CD4-positive, alpha-beta T cell treated with Interleukin-2 at 100 ng/mL for 4 hours (primary cell): ENCODE measurements at regions not wholly inside any gene's neighbourhood (a gene's known extent, or its start where the extent isn't known, plus 50 kb on each side); places are given as distances from the start of the nearest gene placed in this dataset.

Experiments used
- DNase-seq: peaks from one replicate; pipeline ENCODE4 v3.0.0-alpha.2; 2020; ENCODE audit warnings: low spot score

DNA sequence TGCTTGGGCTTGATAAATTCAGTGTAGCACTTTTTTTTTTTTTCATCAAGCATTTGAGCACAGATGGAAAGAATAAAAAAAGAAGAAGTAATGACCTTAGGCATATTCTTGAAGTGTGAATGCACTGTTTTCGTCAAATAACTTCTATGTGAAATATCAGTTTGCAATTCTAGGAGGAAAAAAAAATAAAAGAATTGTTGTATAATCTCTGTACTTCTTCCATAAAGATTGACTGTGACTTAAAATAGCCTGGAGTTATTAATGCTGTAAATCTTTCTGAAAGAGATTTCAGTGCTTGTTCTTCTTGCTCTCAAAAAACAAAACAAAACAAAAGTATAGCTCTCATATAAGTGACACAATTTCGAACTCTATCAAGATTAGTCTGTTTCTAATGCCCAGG is 536.9 kb upstream of the ZNF608 start:
- DNase-seq, result no peak

DNA sequence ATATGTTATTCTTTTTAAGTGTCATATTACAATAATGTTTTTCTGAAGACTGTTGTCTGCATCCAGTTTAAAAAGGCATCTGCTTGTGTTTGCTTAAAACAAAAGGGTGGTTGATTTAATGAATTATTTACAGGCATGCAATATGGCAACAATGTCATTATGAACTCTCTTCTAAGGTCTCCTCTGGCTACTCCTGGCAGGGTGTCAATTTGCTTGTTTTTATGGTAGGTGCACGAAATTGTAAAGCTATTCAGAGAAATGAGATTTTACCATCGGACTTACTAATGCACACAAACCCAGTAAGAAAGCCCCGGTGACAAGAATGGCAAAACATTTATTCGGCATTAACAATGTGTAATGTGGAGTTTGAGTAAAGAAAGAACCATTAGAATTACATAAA is 539.8 kb upstream of the ZNF608 start:
- no peak for DNase-seq

DNA sequence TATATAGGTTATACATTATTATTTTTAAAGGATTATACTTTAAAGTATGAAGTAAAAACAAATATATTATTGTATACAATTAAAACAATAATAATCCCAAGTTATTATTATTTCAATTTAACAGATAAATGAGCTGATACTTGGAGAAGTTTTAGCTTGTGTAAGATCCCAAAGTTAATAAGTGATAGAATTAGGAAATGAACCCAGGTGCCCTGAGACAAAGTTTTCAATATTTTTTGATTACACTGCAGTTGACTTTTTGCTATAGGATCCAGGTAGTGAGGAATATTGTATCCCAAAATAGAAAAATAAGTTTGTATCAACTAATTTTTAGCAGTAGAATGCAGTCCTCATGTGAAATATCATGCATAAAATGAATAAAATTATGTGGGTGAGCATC is 543.2 kb upstream of the ZNF608 start:
- DNase-seq, result no peak

DNA sequence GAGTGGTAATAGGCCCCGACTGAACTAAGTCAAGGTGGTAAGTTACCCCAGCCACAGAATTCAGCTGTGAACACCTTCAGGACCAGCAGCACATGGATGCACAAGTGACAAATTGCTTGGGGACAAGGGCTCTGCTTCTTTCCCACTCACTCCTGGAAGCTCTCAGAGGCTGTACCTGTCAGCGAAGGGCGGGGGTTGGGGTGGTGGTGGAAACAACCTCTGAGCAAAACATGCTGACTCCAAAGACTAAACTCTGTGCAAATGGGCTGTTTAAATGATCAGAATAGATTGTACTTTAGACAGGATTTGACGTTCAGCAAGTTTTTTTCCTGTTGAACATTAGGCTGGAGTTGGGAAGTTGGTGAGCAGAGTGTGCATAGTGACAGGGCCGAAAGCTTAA is 544.5 kb upstream of the ZNF608 start:
- DNase-seq, result no peak

DNA sequence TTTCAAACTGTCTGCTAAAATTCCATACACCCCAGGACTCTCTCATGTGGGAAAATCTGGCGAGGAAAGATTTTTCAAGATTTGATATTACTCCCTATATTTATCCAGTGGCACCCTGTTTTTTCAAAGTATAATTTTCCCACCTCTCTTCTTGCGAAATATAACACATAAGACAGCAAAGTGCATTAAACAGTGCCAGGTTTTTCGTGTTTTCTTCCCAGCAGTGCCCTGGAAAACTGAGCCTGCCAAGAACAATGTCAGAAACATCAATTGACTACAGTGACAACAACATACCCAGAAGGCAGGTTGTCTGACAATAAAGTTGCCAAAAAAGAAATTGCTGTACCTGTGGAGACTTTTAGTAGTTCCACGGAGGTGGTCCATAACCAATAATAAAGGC is 545.0 kb upstream of the ZNF608 start:
- no peak for DNase-seq

DNA sequence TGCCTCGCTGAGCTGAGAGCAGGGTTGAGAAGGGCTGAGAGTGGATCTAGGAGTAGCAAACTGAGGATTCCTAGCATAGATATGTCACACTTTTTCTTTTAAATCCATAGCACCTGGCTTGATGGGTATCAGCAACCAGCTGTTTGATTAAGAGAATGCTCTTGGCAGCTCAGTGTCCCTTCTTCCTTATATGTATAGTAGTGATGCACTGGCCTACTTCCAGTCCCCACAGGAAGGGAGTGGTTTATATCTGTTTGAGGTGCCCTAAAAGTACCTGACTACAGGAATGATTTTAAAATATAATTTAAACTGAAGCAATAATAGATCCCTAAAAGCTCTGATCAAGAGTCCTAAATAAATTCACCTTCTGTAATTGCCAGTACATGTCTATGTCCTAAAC is 546.8 kb upstream of the ZNF608 start:
- no peak for DNase-seq

DNA sequence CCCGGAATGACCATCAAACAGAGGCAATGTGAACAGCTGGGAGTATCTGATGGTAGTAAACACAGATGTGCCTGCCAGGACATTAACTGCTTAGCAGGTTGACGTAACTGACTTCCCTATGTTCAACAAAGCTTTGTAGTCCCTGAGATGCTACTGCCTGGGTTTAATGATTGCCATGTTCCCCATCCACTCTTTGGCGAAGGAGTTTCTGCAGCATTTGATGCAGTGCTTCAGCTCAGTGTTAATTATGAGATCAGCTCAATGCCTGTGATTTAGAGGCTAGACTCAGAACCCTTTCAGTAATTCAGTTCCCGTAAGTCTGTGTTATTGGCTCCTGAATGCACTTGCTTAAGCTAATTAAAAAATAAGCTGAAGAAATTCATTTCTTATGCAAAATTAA is 547.3 kb upstream of the ZNF608 start:
- DNase-seq, result no peak

DNA sequence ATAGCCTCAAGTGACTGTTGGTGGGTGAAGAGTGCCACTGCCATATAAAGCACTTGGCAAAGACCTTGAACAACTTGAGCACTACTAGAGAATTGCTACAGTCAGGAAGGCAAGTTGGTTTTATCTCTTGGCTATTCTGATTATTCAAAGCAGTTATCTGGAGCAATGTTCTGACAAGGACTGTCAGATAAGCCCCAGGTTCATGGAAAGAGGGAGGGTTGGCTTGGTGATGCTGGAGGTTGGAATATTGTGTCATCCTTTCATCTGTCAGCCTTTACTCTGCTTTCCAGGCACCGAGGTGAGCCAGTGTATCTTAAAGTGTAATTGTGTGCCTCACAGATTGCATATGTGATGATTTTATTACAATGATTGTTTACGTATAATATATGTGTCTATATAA is 548.4 kb upstream of the ZNF608 start:
- no peak for DNase-seq

DNA sequence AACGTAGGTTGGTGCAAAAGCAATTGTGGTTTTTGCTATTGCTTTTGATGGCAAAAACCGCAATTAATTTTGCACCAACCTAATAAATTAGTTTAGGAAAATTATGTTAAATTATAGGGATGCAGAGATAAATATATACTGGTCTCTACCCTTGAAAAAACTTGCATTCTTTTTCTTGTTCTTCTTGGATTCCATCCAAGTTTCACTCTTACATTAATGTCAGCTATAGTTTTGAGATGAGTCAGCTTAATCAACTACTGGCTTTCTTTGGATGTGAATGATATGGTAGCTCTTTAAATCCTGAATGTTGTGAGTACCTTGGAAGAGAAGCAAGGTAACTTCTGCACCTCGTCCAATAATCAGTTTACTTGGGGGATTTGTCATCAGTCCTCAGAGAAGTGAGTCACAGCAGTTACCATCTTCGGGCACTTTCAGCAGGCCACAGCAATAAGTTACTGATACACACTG is 549.0 kb upstream of the ZNF608 start:
- DNase-seq, result no peak

DNA sequence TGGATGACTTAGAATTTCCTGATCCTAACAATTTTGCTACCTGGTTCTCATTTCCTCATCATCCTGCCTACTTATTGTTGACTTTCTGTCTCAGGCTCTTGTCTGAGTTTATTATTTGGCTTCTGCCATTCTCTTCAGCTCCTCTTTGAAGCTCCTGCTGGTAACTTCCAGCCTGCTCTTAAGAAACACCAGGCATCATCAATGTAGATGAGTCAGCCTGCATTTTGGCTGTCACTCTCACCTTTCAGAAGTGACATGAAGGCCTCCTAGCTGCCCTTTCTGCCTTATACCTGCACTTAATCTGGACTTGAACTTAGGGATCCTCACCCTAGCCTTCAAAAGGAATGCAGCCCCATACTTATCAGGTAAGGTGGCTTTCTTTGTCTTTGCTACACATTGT is 551.8 kb upstream of the ZNF608 start:
- DNase-seq, result no peak

DNA sequence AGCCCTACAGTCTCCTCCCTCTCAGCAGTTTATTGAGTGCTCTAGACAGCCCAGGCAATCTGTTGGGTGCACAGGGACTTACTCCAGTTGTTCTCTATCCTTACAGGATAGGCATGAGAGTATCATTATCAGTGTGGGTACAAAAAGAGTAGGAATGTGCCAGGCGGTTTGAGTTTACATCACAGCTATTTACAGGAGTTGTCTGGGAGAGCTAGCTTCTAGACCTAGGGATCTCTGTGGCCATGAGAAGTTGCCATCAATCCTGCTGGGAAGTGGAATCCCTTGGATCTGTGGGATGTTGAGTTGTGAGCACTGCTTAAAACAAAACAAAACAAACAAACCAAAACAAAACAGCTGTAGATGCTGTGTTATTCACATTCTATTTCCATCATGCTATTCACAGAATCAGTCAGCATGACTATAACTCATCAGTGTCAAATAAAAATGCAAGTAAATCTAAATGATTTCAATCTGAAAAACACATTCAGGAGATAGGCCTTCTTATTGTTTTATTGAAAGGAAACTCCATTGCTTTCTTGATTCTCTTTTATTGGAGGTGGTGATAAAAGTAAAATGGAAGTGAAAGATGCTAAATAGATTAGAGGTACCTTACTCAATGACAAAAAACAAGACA is 552.4 kb upstream of the ZNF608 start:
- DNase-seq, result no peak

DNA sequence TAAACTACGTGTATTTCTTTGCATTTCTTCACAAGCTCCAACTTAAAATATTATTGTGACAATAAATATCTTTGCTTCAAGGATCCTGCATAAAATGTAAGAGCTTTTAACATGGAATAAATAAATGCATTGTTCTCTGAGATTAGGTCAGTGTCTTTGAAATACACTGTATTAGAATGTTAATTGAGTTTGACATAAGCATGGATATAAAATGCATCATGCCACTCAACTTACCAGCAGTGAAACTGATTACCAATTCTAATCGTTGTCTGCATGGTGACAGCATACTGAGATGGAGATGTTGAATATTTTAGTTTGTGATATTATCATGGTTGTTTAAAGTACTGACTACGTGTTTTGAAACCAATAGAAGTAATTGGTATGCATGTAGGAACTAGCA is 555.3 kb upstream of the ZNF608 start:
- DNase-seq, result no peak

DNA sequence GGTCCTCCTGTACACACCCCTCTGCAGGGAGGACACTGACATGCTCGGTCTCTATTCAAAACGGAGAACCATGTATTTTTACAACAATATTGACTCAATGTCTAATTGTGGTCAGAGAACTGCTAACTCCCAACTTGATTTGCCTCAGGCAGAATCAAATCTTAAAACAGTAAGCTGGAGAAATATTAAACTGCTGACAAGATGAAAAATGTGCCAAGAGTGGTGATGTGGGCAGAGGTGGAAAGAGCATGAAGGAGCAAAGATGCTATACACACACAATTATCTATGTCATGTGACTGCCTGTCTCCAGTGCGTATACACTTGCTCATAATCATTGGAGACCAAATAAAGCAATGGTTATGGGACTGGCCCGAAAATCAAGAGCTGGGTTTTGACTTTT is 556.1 kb upstream of the ZNF608 start:
- no peak for DNase-seq

DNA sequence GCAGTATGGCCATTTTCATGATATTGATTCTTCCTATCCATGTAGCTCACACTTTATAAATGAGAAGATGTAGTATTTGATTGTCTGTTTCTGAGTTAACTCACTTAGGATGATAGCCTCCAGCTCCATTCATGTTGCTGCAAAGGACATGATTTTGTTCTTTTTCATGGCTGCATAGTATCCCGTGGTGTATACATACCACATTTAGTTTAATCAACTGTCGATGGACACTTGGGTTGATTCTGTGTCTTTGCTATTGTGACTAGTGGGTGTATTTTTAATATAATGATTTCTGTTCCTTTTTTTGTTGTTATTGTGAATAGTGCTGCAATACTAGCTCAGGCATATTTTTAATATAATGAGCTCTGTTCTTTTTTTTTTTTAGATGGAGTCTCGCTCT is 560.3 kb upstream of the ZNF608 start:
- no peak for DNase-seq

DNA sequence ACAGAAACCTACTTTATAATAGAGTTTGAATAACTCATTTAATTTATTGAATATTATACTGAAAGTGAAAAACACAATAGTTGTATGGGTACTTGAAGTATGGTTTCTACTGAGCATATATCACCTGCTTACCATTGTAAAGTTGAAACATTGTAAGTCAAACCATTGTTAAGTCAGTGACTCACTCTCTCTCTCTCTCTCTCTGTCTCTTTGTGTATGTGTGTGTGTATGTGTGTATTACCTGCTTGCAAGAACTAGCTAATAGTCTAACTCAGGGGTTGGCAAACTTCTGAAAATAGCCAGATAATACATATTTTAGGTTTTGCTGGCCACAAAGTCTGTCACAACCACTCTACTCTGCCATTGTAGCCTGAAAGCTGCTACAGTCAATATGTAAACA is 564.3 kb upstream of the ZNF608 start:
- DNase-seq, result no peak

DNA sequence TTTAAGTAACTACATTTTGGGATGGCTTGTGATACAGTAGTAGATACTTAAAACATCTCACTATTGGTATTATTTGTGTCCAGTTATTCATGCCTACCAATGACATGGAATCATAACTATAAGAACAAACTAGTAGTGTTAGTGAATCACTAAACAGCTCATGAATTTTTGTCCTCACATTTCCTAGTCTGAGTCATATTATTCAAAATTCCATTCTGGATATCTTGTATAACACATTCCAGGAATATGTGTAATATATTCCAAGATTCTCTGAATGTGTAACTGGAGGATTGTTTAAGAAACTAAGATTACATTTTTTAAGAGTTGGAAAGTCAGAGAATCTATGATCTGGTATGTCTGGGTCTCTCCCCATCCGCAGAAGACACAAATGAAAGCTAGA is 565.3 kb upstream of the ZNF608 start:
- DNase-seq, result no peak

DNA sequence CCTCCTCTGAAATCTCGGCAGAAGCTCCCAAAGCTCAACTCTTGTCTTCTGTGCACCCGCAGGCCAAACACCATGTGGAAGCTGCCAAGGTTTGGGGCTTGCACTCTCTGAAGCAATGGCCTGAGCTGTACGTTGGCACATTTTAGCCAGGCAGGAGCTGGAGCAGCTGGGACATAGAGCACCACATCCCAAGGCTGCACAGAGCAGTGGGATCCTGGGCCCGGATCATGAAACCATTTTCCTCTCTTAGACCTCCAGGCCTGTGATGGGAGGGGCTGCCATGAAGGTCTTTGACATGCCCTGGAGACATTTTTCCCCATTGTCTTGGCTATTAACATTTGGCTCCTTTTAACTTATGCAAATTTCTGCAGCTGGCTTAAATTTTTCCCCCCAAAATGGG is 567.1 kb upstream of the ZNF608 start:
- no peak for DNase-seq

DNA sequence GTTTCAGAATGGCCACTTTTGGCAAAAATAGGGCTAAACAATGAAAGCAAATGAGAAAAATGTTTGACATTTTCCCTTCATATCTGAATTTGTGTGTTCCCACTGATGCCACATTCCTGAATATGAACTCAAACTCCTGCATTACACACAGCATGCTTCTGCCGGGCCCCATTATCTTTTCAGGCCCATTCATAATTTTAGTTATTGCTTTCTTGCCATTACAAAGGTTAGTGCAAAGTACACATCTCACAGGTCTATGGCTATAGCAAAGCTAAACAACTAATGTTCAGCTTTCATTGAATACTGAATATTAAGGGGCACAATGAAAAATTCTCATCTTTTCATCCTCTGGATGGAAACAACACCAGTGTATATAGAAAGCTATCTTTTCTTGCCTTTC is 568.9 kb upstream of the ZNF608 start:
- DNase-seq, result no peak

DNA sequence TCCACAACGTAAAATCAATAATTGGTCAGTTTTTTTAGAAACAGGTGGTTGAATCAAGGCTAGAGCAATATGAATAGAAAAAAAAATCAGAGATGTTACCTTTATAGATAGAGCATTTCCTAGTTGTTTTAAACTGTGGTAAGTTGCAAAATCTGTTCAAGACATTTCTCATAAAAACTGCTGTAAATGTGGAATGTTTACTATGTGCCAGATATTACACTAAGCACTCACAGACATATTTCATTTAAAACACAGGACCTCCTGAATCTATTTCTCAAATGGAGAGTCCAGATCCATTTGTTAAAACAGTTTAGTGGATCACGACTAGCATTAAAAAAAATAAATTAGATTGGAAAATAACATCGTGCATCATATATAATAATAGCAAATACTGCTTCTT is 570.0 kb upstream of the ZNF608 start:
- DNase-seq, result no peak

DNA sequence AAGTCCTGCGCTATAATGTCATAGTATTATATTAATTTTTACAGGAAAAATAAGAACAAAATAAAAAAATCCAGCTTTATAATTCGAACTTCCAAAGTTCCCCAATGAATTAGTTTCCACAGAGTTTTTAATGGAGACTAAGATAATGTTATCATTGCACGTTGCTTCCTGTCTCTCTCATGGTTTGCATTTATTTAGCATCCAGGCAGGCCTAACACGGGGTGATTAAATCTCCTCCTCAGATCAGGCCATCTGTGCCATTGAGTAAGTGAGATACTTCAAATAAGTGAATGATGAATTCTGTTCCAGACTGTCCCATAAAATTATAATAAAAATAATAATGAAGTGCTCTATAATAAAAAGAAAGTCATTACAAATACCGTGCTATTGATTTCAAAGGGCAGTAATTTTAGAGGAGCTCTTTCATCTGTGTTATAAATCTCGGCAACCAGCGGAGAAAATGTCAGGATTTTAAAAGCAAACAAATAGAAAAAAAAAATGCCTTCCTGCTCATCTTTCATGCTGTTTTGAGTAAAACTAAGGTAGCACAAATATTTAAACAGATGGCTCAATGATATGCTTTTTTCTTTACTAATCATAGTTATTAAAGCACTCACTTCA is 570.6 kb upstream of the ZNF608 start:
- DNase-seq, result no peak

DNA sequence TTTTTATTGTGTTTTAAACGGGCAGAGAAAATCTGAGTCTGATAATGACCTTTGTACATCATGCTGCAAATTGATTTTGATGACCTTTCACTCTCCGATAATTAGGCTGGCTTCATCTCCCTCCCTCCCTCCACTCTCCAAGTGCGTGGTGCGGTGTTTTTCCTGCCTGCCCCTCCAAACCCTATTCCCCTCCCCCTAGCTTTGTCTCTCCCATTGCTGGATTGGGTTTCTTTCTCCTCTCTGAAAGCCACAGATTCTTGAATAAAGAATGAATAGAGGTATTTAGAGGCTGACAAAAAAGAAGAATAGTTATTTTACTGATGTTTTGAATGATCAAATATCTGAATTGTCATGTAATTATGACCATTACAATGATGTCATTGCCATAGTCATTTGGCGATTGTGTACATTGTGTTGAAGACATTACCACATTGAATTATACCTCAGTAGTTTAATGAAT is 571.1 kb upstream of the ZNF608 start:
- DNase-seq, result no peak

DNA sequence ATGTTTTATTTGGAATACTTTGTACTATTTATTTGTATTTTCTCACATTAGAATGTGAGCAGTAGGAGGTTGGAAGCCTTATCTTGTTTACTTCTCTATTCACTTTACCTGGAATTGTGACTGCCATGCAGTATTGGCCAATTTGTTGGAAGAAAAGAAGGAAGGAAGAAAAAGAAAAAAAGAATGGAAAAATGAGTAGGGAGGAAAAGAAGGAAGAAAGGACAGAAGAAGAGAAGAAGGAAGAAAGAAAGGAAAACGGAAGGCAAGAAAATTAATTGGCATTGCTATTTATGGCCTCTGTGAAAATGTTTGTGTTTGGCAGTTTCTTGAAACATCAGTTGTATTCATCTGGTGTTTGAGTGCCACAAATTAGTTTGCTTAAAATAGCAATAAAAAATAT is 575.2 kb upstream of the ZNF608 start:
- DNase-seq, result no peak

DNA sequence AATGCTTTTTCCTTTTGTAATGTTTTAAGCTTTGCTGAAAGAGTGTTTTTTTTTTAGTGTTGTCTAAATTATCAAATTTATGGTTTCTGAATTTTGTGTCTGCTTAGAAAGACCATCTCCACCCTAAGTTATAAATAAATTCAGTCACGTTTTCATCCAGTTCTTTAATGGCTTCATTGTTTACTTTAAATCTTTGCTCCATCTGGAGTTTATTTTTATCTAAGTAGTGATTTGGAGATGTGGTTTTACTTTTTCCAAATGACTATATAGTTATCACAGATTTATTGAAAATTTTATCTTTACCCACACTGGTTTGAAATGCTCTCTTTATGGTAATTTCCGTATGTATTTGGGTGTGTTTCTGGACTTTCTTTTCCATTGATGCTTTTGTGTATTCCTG is 577.2 kb upstream of the ZNF608 start:
- no peak for DNase-seq

DNA sequence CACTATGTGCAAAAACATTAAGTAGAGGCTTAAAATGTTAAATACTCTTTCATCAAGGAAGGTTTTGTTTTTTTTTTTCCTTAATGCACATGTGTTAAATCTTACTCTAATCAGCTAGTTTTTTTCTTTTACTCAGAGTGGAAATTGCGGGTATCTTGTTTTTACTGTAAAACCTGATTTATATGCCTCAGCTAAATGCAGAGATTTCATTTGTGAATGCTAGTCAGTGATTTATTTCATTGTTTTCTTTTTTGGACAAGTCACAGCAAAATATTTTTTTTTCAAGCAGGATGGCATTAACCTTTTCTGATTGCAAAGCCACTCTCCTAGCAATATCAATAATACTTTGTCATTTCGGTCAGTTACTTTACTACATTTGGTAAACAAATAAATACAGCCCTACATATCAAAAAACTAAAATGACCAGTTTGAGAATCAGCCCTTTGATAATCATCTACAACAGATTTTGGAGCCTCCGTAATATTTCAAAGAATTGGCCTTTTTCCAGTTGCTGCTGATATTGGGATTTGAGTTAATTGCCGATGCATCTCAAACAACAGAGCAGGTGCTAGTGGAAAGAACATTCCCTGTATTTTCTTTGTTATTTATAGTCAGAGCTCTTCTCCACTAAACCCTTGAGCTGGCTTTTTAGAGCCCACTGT is 579.2 kb upstream of the ZNF608 start:
- DNase-seq, result no peak
